ENCODE measurements at regions not wholly inside any gene's neighbourhood (a gene's known extent, or its start where the extent isn't known, plus 50 kb on each side); places are given as distances from the start of the nearest gene placed in this dataset.

- H3K27ac ChIP-seq: no peak overlapping the region
- TF ChIP-seq ZFX (IDR thresholded peaks at IDR 0.05): no peak
- TF ChIP-seq, protein P1, sequence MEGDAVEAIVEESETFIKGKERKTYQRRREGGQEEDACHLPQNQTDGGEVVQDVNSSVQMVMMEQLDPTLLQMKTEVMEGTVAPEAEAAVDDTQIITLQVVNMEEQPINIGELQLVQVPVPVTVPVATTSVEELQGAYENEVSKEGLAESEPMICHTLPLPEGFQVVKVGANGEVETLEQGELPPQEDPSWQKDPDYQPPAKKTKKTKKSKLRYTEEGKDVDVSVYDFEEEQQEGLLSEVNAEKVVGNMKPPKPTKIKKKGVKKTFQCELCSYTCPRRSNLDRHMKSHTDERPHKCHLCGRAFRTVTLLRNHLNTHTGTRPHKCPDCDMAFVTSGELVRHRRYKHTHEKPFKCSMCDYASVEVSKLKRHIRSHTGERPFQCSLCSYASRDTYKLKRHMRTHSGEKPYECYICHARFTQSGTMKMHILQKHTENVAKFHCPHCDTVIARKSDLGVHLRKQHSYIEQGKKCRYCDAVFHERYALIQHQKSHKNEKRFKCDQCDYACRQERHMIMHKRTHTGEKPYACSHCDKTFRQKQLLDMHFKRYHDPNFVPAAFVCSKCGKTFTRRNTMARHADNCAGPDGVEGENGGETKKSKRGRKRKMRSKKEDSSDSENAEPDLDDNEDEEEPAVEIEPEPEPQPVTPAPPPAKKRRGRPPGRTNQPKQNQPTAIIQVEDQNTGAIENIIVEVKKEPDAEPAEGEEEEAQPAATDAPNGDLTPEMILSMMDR (conservative IDR thresholded peaks at IDR 0.05): no peak
Observed at GRCh38 chr9:120198027-120198426, 381.9 kb downstream of the CDK5RAP2 start.

DNA sequence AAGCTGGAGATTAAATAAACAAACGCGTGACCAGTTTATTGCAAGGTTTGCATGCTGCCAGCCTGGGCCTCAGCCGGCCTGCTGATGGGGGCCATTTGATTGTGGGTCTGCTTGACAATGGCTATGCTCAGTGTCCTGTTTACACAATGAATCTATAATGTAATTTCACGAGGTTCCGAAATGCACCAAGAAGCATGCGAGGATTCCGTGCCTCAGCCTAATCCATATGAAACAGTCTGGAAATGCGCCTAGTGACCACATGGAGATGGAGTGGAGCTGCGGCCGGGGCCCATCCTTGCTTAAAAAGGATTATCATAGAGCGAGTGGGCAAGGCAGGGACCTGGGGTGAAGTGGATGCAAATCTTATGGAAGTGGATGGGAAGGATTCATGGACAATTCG is 382.4 kb downstream of the CDK5RAP2 start:
- no peak overlapping the region for H3K27ac ChIP-seq
- no peak for TF ChIP-seq ZFX (IDR thresholded peaks at IDR 0.05)
- TF ChIP-seq, protein P1 (conservative IDR thresholded peaks at IDR 0.05): no peak

DNA sequence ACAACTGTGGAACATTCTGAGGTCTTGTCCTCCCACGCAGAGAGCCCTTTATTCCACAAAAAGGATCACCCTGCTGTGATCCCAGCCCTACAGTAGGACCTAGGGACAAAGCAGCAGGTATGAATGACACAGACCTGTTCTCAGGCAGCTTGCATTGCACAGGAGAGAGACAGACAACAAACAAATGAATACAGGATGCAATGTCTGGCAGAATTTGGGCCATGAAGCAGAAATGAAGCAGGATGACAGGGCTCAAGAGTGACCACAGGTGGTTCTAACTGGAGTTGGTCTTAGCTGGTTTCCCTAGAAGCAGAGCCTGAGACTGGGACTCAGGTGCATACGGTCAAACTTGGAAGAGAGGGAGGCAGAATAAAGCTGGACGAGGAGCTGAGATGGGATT is 388.8 kb downstream of the CDK5RAP2 start:
- no peak overlapping the region for H3K27ac ChIP-seq
- TF ChIP-seq, protein P1 (conservative IDR thresholded peaks at IDR 0.05): no peak
- TF ChIP-seq ZFX (IDR thresholded peaks at IDR 0.05): no peak

- no peak overlapping the region for H3K27ac ChIP-seq
- TF ChIP-seq, protein P1 (conservative IDR thresholded peaks at IDR 0.05): no peak
Observed at GRCh38 chr9:120187758-120188157, 392.2 kb downstream of the CDK5RAP2 start.

DNA sequence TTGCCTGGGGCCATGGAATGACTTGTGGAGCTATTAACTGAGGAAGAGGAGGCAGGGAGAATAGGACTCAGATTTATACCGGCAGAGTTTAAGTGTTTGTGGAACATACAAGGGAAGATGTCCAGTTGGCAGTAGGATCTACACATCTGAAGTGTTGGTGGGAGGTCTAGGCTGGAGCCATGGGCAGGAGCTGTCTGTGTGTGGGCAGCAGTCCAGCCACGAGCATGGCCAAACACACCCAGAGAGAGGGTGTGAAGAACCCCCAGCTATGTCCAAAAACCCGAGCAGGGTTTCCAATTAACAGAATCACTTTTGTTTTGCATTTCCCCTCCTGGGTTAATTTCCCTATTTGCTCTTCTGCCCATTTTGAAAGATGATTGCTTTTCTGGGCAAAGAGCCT is 393.7 kb downstream of the CDK5RAP2 start:
- H3K27ac ChIP-seq: no peak overlapping the region
- TF ChIP-seq ZFX (IDR thresholded peaks at IDR 0.05): no peak
- TF ChIP-seq, protein P1 (conservative IDR thresholded peaks at IDR 0.05): no peak

DNA sequence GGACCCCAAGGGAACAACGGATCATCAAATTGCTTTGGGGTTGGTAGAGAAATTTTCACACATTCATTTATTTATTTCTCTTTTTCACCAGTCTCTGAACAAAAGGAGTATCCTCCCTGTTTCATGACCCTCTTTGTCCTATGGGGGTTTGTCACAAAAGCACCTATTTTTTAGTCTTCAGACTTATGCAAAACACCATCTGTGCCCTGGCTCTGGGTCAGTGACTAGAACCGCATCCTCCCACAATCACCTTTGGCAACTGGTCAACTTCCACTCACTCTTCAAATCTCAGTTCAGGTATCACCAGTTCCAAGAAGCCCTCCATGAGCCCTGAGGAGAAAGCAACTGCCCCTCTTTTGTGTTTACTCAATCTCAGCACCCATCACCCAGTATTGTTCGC is 395.7 kb downstream of the CDK5RAP2 start:
- H3K27ac ChIP-seq: no peak overlapping the region
- TF ChIP-seq ZFX (IDR thresholded peaks at IDR 0.05): no peak

DNA sequence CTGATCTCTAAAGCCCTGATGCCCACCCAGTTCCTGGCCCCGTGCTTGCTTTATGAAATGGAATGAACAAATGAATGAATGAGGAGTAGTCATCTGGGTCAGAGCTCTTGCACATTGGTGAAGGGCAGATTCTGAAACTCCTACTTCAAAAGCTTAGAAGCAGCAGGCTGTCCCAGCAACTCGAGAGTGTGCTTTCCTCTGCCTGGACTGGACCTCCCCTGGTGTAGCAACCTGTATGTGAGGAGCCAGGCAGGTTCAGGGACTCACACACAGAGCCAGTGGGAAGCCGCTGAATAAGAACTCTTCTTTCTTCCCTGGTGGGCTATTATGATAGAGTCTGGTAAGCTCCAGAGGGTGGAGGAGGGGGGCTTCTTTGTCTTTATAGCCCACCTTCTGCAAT is 396.4 kb downstream of the CDK5RAP2 start:
- TF ChIP-seq, protein P1 (conservative IDR thresholded peaks at IDR 0.05): no peak
- TF ChIP-seq ZFX (IDR thresholded peaks at IDR 0.05): no peak
- no peak overlapping the region for H3K27ac ChIP-seq

GRCh38 chr9:120182011-120182410 is 398.0 kb downstream of the CDK5RAP2 start:
- TF ChIP-seq, protein P1 (conservative IDR thresholded peaks at IDR 0.05): no peak
- no peak for TF ChIP-seq ZFX (IDR thresholded peaks at IDR 0.05)
- H3K27ac ChIP-seq: no peak overlapping the region
